SK-N-SH treated with all-trans-retinoic acid at 6 μM for 48 hours (cell line): ENCODE measurements at regions not wholly inside any gene's neighbourhood (a gene's known extent, or its start where the extent isn't known, plus 50 kb on each side); places are given as distances from the start of the nearest gene placed in this dataset.

ENCODE experiments used
- ATAC-seq: fragments of 200-7000 bp; cut with Tn5 transposase; 3 replicates; pipeline ENCODE4 v1.9.1; 2020; ENCODE audit warnings: mild to moderate bottlenecking, moderate library complexity
- ARNTL ChIP-seq: fragments of 450-650 bp; formaldehyde crosslinking; IDR thresholded peaks from 2 replicates; pipeline ENCODE4 v1.5.0; 2020; ENCODE audit warnings: low read depth, mild to moderate bottlenecking, moderate library complexity, borderline replicate concordance
- BACH2 ChIP-seq: fragments of 250-450 bp; sonication (Bioruptor Pico); IDR thresholded peaks from 2 replicates; pipeline ENCODE4 v1.9.0; 2021; ENCODE audit warnings: mild to moderate bottlenecking, borderline replicate concordance
- CSDC2 ChIP-seq: fragments of 250-450 bp; sonication (Bioruptor Pico); IDR thresholded peaks from 2 replicates; pipeline ENCODE4 v1.5.0; 2020; ENCODE audit warnings: mild to moderate bottlenecking, moderate library complexity
- ESRRG ChIP-seq: fragments of 250-450 bp; sonication (Bioruptor Pico); IDR thresholded peaks from 2 replicates; pipeline ENCODE4 v1.6.1; 2021; ENCODE audit warnings: mild to moderate bottlenecking
- ISL1 ChIP-seq: fragments of 250-450 bp; sonication (Bioruptor Pico); IDR thresholded peaks from 2 replicates; pipeline ENCODE4 v2.1.2; 2022; ENCODE audit warnings: mild to moderate bottlenecking, moderate library complexity
- OSR1 ChIP-seq: fragments of 250-450 bp; sonication (Bioruptor Pico); IDR thresholded peaks from 2 replicates; pipeline ENCODE4 v1.8.0; 2022; ENCODE audit warnings: moderate library complexity, mild to moderate bottlenecking, inconsistent platforms
- RARB ChIP-seq: fragments of 250-450 bp; sonication (Bioruptor Pico); IDR thresholded peaks from 2 replicates; pipeline ENCODE4 v1.8.0; 2021; ENCODE audit warnings: mild to moderate bottlenecking, moderate library complexity
- TCF4 ChIP-seq: fragments of 250-450 bp; sonication (Bioruptor Pico); IDR thresholded peaks from 2 replicates; pipeline ENCODE4 v1.8.0; 2021; ENCODE audit warnings: mild to moderate bottlenecking, moderate library complexity, borderline replicate concordance
- ZC3H10 ChIP-seq: fragments of 250-450 bp; sonication (Bioruptor Pico); IDR thresholded peaks from 2 replicates; pipeline ENCODE4 v1.5.1; 2021; ENCODE audit warnings: mild to moderate bottlenecking, moderate library complexity
- ZFP3 ChIP-seq: fragments of 250-450 bp; sonication (Bioruptor Pico); IDR thresholded peaks from 2 replicates; pipeline ENCODE4 v1.5.0; 2020; ENCODE audit warnings: mild to moderate bottlenecking, moderate library complexity
- ZFP30 ChIP-seq: fragments of 450-650 bp; formaldehyde crosslinking; IDR thresholded peaks from 2 replicates; pipeline ENCODE4 v1.5.0; 2022; ENCODE audit warnings: mild to moderate bottlenecking, moderate library complexity
- ZNF565 ChIP-seq: fragments of 450-650 bp; formaldehyde crosslinking; conservative IDR thresholded peaks from 2 replicates; pipeline ENCODE4 v1.5.0; 2020; ENCODE audit warnings: low read depth, mild to moderate bottlenecking, moderate library complexity
- TF ChIP-seq, protein P1 (sequence below): fragments of 250-450 bp; sonication (Bioruptor Pico); IDR thresholded peaks from 2 replicates; pipeline ENCODE4 v1.5.0; 2020; ENCODE audit warnings: mild to moderate bottlenecking, moderate library complexity
- TF ChIP-seq, protein P2 (sequence below): fragments of 250-450 bp; sonication (Bioruptor Pico); IDR thresholded peaks from 2 replicates; pipeline ENCODE4 v1.8.0; 2021; ENCODE audit warnings: low read depth, mild to moderate bottlenecking, moderate library complexity, borderline replicate concordance
- TF ChIP-seq, protein P3 (sequence below): fragments of 250-450 bp; sonication (Bioruptor Pico); IDR thresholded peaks from 2 replicates; pipeline ENCODE4 v1.5.1; 2021; ENCODE audit warnings: mild to moderate bottlenecking, moderate library complexity

DNA sequence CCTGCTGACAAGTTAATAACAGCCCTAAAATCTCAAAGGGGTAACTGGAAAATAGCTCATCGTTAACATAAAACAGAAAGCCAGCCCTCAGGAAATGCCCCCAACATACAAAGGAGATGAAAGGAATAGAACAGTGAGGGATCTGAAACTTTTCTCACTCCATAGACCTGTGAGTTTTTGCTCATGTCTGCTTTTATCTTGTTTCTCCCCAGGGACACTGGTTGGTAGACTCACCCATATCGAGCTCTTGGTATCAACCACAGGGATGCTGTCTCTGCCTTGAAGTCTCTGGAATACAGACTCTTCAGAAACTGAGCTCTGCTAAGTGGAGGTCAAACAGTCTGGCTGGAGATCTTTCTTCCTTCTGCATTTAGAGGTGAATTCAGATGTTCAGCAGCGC is 77.4 kb upstream of the CAMK1G start:
- no peak for ATAC-seq
- TF ChIP-seq ZC3H10 = no peak

DNA sequence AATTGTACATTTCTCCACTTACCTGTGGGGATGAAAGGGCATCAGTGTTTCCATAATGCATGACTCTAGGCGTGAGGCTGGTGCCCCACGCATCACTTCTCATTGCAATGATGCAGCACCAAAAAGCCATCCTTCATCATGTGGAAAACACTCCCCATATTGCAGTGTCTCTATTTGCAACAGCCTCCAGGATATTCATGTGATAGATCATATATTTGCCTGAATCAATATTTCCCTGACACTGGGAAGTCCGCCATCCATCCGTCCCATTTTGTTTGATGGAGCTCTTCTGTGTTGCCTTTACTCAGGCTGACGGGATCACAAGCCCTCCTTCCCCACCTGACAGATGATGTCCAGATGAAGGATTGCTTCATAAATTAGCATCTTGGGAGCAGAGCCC is 74.5 kb upstream of the CAMK1G start:
- ATAC-seq = no peak
- TF ChIP-seq TCF4 (CRISPR knock-in tag) = no peak

DNA sequence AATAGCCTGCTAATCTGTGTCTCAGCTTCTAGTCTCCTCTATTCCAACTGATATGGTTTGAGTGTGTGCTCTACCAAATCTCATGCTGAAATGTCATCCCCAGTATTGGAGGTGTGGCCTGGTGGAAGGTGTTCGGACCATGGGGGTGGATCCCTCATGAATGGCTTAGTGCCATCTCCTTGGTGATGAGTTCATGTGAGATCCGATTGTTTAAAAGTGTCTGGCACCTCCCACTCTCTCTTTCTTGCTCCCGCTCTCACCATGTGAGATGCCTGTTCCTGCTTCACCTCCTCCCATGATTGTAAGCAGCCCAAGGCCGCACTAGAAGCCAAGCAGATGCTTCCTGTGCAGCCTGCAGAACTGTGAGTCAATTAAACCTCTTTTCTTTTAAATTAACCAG is 73.5 kb upstream of the CAMK1G start:
- TF ChIP-seq, protein P1, sequence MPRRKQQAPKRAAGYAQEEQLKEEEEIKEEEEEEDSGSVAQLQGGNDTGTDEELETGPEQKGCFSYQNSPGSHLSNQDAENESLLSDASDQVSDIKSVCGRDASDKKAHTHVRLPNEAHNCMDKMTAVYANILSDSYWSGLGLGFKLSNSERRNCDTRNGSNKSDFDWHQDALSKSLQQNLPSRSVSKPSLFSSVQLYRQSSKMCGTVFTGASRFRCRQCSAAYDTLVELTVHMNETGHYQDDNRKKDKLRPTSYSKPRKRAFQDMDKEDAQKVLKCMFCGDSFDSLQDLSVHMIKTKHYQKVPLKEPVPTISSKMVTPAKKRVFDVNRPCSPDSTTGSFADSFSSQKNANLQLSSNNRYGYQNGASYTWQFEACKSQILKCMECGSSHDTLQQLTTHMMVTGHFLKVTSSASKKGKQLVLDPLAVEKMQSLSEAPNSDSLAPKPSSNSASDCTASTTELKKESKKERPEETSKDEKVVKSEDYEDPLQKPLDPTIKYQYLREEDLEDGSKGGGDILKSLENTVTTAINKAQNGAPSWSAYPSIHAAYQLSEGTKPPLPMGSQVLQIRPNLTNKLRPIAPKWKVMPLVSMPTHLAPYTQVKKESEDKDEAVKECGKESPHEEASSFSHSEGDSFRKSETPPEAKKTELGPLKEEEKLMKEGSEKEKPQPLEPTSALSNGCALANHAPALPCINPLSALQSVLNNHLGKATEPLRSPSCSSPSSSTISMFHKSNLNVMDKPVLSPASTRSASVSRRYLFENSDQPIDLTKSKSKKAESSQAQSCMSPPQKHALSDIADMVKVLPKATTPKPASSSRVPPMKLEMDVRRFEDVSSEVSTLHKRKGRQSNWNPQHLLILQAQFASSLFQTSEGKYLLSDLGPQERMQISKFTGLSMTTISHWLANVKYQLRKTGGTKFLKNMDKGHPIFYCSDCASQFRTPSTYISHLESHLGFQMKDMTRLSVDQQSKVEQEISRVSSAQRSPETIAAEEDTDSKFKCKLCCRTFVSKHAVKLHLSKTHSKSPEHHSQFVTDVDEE (CRISPR knock-in tag) = no peak
- TF ChIP-seq ISL1 (CRISPR knock-in tag) = no peak
- TF ChIP-seq, protein P2, sequence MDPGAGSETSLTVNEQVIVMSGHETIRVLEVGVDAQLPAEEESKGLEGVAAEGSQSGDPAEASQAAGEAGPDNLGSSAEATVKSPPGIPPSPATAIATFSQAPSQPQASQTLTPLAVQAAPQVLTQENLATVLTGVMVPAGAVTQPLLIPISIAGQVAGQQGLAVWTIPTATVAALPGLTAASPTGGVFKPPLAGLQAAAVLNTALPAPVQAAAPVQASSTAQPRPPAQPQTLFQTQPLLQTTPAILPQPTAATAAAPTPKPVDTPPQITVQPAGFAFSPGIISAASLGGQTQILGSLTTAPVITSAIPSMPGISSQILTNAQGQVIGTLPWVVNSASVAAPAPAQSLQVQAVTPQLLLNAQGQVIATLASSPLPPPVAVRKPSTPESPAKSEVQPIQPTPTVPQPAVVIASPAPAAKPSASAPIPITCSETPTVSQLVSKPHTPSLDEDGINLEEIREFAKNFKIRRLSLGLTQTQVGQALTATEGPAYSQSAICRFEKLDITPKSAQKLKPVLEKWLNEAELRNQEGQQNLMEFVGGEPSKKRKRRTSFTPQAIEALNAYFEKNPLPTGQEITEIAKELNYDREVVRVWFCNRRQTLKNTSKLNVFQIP (CRISPR knock-in tag) = no peak
- no peak for TF ChIP-seq OSR1 (CRISPR knock-in tag)
- no peak for TF ChIP-seq BACH2 (CRISPR knock-in tag)
- no peak for TF ChIP-seq ZNF565 (CRISPR knock-in tag)
- no peak for TF ChIP-seq ZC3H10
- TF ChIP-seq ESRRG = no peak
- ATAC-seq = no peak

DNA sequence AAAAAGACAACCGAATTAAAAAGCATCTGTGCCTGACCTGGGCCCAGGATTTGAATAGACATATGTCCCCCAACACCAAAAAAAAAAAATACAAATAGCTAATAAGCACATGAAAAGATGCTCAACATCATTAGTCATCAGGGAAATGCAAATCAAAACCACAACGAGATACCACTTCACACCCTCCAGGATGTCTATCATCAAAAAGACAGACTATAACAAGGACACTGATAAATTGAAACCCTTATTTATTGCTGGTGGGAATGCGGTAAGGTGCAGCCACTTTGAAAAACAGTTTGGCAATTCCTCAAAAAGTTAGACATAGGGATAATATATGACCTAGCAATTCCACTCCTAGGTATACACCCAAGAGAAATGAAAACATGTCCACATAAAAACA is 72.3 kb upstream of the CAMK1G start:
- ATAC-seq = no peak

DNA sequence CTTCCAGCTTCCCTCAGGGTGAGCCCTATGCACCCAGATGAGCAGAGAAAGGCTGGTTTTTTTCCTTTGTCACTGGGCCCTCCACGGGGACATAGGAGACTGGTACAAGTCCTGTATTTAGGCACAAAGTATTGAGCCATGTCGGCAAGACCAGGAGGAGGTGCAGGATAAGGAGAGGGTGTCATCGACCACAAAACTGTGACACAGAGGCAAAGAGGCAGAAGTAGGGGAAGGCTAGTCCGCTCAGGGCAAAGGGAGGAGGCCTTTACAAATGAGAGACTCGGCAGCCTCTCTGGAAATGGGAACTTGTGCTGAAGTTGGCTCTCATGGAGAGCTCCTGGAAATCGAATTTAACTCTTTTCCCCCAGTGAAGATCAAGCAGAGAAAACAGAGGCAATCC is 70.7 kb upstream of the CAMK1G start:
- TF ChIP-seq RARB (CRISPR knock-in tag) (no peak), OSR1 (CRISPR knock-in tag) (no peak), ESRRG (no peak), ZFP3 (CRISPR knock-in tag) (no peak), CSDC2 (CRISPR knock-in tag) (no peak), ARNTL (CRISPR knock-in tag) (no peak)
- TF ChIP-seq, protein P3, sequence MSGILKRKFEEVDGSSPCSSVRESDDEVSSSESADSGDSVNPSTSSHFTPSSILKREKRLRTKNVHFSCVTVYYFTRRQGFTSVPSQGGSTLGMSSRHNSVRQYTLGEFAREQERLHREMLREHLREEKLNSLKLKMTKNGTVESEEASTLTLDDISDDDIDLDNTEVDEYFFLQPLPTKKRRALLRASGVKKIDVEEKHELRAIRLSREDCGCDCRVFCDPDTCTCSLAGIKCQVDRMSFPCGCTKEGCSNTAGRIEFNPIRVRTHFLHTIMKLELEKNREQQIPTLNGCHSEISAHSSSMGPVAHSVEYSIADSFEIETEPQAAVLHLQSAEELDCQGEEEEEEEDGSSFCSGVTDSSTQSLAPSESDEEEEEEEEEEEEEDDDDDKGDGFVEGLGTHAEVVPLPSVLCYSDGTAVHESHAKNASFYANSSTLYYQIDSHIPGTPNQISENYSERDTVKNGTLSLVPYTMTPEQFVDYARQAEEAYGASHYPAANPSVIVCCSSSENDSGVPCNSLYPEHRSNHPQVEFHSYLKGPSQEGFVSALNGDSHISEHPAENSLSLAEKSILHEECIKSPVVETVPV = no peak
- TF ChIP-seq, protein P1 (CRISPR knock-in tag) = no peak
- ATAC-seq = no peak; the same call in 2 of the 3 replicates

More for the DNA sequence above, 72.3 kb upstream of the CAMK1G start:
- TF ChIP-seq ZFP3 (CRISPR knock-in tag) = no peak
- TF ChIP-seq, protein P2 (CRISPR knock-in tag) = no peak
- TF ChIP-seq ZFP30 = no peak
- no peak for TF ChIP-seq CSDC2 (CRISPR knock-in tag)
- TF ChIP-seq, protein P3 = no peak
- TF ChIP-seq, all 23 proteins: peak for 0
